A549 (cell line): ENCODE measurements at regions not wholly inside any gene's neighbourhood (a gene's known extent, or its start where the extent isn't known, plus 50 kb on each side); places are given as distances from the start of the nearest gene placed in this dataset.

ENCODE experiments used
- ATAC-seq, 2 experiments: fragments of 200-7000 bp in 1 of 2; fragments of >200 bp in 1 of 2; cut with Nextera tagmentation in 1 of 2; cut with Tn5 transposase in 1 of 2; 3 replicates each; pipeline versions ENCODE4 v1.8.0 to v1.9.1; 2018 to 2020; ENCODE audit warnings: mild to moderate bottlenecking in 1 of 2, moderate library complexity in 1 of 2
- CTCF ChIA-PET: fragments of 300-600 bp; sonication (Branson Sonifier 250); formaldehyde crosslinking; extraction: SDS; loops from one replicate; lab custom pipeline; 2021; ENCODE audit warnings: antibody characterized with exemption, inconsistent platforms; lab: Yijun Ruan, JAX
- POLR2A ChIA-PET: fragments of 350-600 bp; formaldehyde crosslinking; extraction: SDS; loops from one replicate; lab custom pipeline; 2021; ENCODE audit warnings: antibody characterized with exemption, inconsistent platforms; lab: Yijun Ruan, JAX
- DNase-seq, 2 experiments: peaks; one replicate each; pipeline versions ENCODE4 v3.0.0 to v3.0.0-alpha.2; 2011 to 2016; ENCODE audit warnings: low read depth in 1 of 2, low spot score in 1 of 2
- FAIRE-seq: peaks from 2 replicates; lab custom pipeline; 2011; peaks lifted over from hg19 to GRCh38; lab: Jason Lieb, UNC
- H3K27ac ChIP-seq, 2 experiments: fragments of >200 bp; sonication (Bioruptor Twin); formaldehyde crosslinking; 3 replicates each; pipeline ENCODE4 v1.5.1; 2016 to 2017
- H3K4me1 ChIP-seq: fragments of >200 bp; sonication (Bioruptor Twin); formaldehyde crosslinking; 3 replicates; pipeline ENCODE4 v1.6.1; 2016
- H3K4me2 ChIP-seq: fragments of >200 bp; sonication (Bioruptor Twin); formaldehyde crosslinking; 3 replicates; pipeline ENCODE4 v1.6.1; 2016
- H3K4me3 ChIP-seq: fragments of >200 bp; sonication (Bioruptor Twin); formaldehyde crosslinking; 3 replicates; pipeline ENCODE4 v1.5.1; 2016
- H3K9me3 ChIP-seq: fragments of >200 bp; sonication (Bioruptor Twin); formaldehyde crosslinking; 3 replicates; pipeline ENCODE4 v1.6.1; 2016
- ATOH8 ChIP-seq: fragments of 250-450 bp; sonication (Bioruptor Pico); IDR thresholded peaks from 2 replicates; pipeline ENCODE4 v1.5.0; 2020; ENCODE audit warnings: low read depth, mild to moderate bottlenecking, moderate library complexity
- CBX2 ChIP-seq: fragments of 200-600 bp; sonication (generic); IDR thresholded peaks from 2 replicates; pipeline ENCODE4 v1.6.1; 2016; ENCODE audit warnings: low read depth, mild to moderate bottlenecking, borderline replicate concordance
- CBX8 ChIP-seq: fragments of 200-600 bp; sonication (generic); IDR thresholded peaks from 2 replicates; pipeline ENCODE4 v1.6.1; 2016
- CEBPB ChIP-seq, 2 experiments: fragments of >200 bp in 1 of 2; sonication (Bioruptor Twin) in 1 of 2; formaldehyde crosslinking in 1 of 2; IDR thresholded peaks; 2 replicates each; pipeline ENCODE4 v1.6.1; 2012 to 2016
- CHD2 ChIP-seq: fragments of 150-350 bp; IDR thresholded peaks from 2 replicates; pipeline ENCODE4 v1.6.1; 2014; ENCODE audit warnings: low read length; ENCODE audit not compliant: partially characterized antibody
- EP300 ChIP-seq, 2 experiments: fragments of >200 bp; sonication (Bioruptor Twin); formaldehyde crosslinking; IDR thresholded peaks; 2 replicates in 1 of 2; 3 replicates in 1 of 2; pipeline ENCODE4 v1.6.1; 2016 to 2017
- FOSB ChIP-seq: fragments of 250-450 bp; sonication (Bioruptor Pico); IDR thresholded peaks from 2 replicates; pipeline ENCODE4 v1.5.0; 2020; ENCODE audit warnings: mild to moderate bottlenecking, moderate library complexity
- FOXS1 ChIP-seq: fragments of 250-450 bp; sonication (Bioruptor Pico); IDR thresholded peaks from 2 replicates; pipeline ENCODE4 v1.5.0; 2020; ENCODE audit warnings: mild to moderate bottlenecking, moderate library complexity
- HOXB5 ChIP-seq: fragments of 250-450 bp; sonication (Bioruptor Pico); IDR thresholded peaks from 2 replicates; pipeline ENCODE4 v1.5.0; 2020; ENCODE audit warnings: mild to moderate bottlenecking, moderate library complexity
- JUN ChIP-seq, 2 experiments: fragments of >200 bp; sonication (Bioruptor Twin); formaldehyde crosslinking; IDR thresholded peaks; 2 replicates in 1 of 2; 3 replicates in 1 of 2; pipeline ENCODE4 v1.6.1; 2016 to 2017
- KDM5A ChIP-seq: fragments of 200-600 bp; sonication (generic); IDR thresholded peaks from 2 replicates; pipeline ENCODE4 v1.6.1; 2016; ENCODE audit warnings: antibody characterized with exemption, mild to moderate bottlenecking
- MAFK ChIP-seq: fragments of 450-650 bp; IDR thresholded peaks from 2 replicates; pipeline ENCODE4 v1.6.1; 2014; ENCODE audit not compliant: partially characterized antibody
- MYC ChIP-seq: IDR thresholded peaks from 2 replicates; pipeline ENCODE4 v1.6.1; 2012; ENCODE audit warnings: mild to moderate bottlenecking, inconsistent platforms, low read length, improper control_type of control experiment, borderline replicate concordance
- PHF8 ChIP-seq: fragments of 200-600 bp; sonication (generic); IDR thresholded peaks from 2 replicates; pipeline ENCODE4 v1.6.1; 2016; ENCODE audit warnings: low read depth, mild to moderate bottlenecking, antibody characterized with exemption, moderate library complexity, borderline replicate concordance
- POLR2AphosphoS2 ChIP-seq: conservative IDR thresholded peaks from 2 replicates; pipeline ENCODE4 v1.6.1; 2012; ENCODE audit warnings: low read length, improper control_type of control experiment, inconsistent platforms
- RAD21 ChIP-seq, 2 experiments: fragments of >200 bp in 1 of 2; sonication (Bioruptor Twin) in 1 of 2; formaldehyde crosslinking in 1 of 2; IDR thresholded peaks in 1 of 2; conservative IDR thresholded peaks in 1 of 2; 2 replicates in 1 of 2; 3 replicates in 1 of 2; pipeline ENCODE4 v1.6.1; 2012 to 2018; ENCODE audit warnings: inconsistent platforms in 1 of 2
- RCOR1 ChIP-seq: fragments of 150-350 bp; IDR thresholded peaks from 2 replicates; pipeline ENCODE4 v1.6.1; 2014; ENCODE audit warnings: antibody characterized with exemption, low read length, low read depth
- RNF2 ChIP-seq: fragments of 200-600 bp; sonication (generic); IDR thresholded peaks from 2 replicates; pipeline ENCODE4 v1.6.1; 2016; ENCODE audit warnings: low read depth, mild to moderate bottlenecking, antibody characterized with exemption, moderate library complexity, borderline replicate concordance
- SREBF2 ChIP-seq: fragments of 450-650 bp; IDR thresholded peaks from 2 replicates; pipeline ENCODE4 v1.6.1; 2014; ENCODE audit warnings: mild to moderate bottlenecking, moderate library complexity
- TFCP2L1 ChIP-seq: fragments of 250-450 bp; sonication (Bioruptor Pico); IDR thresholded peaks from 2 replicates; pipeline ENCODE4 v1.5.0; 2021; ENCODE audit warnings: mild to moderate bottlenecking
- ZC3H11A ChIP-seq: fragments of 450-650 bp; IDR thresholded peaks from 2 replicates; pipeline ENCODE4 v1.6.1; 2014; ENCODE audit warnings: antibody characterized with exemption, mild to moderate bottlenecking
- ZFP36 ChIP-seq: fragments of 450-650 bp; IDR thresholded peaks from 2 replicates; pipeline ENCODE4 v1.6.1; 2014; ENCODE audit warnings: borderline replicate concordance; ENCODE audit not compliant: partially characterized antibody
- ZNF302 ChIP-seq: fragments of 250-450 bp; sonication (Bioruptor Pico); IDR thresholded peaks from 2 replicates; pipeline ENCODE4 v1.9.0; 2021; ENCODE audit warnings: inconsistent platforms, mild to moderate bottlenecking, moderate library complexity
- ZSCAN20 ChIP-seq: fragments of 250-450 bp; sonication (Bioruptor Pico); IDR thresholded peaks from 2 replicates; pipeline ENCODE4 v1.8.0; 2022; ENCODE audit warnings: mild to moderate bottlenecking, moderate library complexity
- WGBS: methylation state at CpG from one replicate; pipeline ENCODE4 v1.1.6; 2017; ENCODE audit errors: missing lambda C conversion rate; 5-methylcytosine and 5-hydroxymethylcytosine counted together
- TF ChIP-seq, protein P1 (sequence below): IDR thresholded peaks from 2 replicates; pipeline ENCODE4 v1.6.1; 2012
- TF ChIP-seq, protein P2 (sequence below): fragments of 450-650 bp; IDR thresholded peaks from 2 replicates; pipeline ENCODE4 v1.6.1; 2014; ENCODE audit warnings: antibody characterized with exemption
- TF ChIP-seq, protein P3 (sequence below): fragments of >200 bp; sonication (Bioruptor Twin); formaldehyde crosslinking; IDR thresholded peaks from 2 replicates; pipeline ENCODE4 v1.6.1; 2016
- TF ChIP-seq, protein P4 (sequence below): fragments of >200 bp; sonication (Bioruptor Twin); formaldehyde crosslinking; IDR thresholded peaks from 3 replicates; pipeline ENCODE4 v1.6.1; 2016
- TF ChIP-seq, protein P5 (sequence below): IDR thresholded peaks from 2 replicates; pipeline ENCODE4 v1.6.1; 2012; ENCODE audit warnings: low read depth, borderline replicate concordance

GRCh38 chr18:41871229-41872000 lies 83.6 kb upstream of the PIK3C3 start:
- Histone ChIP-seq H3K4me1 (no peaks in the 10 kb centered on the region), H3K27ac (no peak overlapping the region), H3K9me3 (no peaks in the 10 kb centered on the region), H3K4me3 (no peak overlapping the region), H3K4me2 (no peak overlapping the region)
- no peak for FAIRE-seq
- no peak for DNase-seq
- ATAC-seq, result no peak
- CTCF ChIA-PET, result interaction anchor here (0.8 to 1.3 kb wide), 3 partner anchors 12 to 102 kb away, joined by 3 read pairs; no protein-coding TSS in a partner anchor
- TF ChIP-seq, protein P1, sequence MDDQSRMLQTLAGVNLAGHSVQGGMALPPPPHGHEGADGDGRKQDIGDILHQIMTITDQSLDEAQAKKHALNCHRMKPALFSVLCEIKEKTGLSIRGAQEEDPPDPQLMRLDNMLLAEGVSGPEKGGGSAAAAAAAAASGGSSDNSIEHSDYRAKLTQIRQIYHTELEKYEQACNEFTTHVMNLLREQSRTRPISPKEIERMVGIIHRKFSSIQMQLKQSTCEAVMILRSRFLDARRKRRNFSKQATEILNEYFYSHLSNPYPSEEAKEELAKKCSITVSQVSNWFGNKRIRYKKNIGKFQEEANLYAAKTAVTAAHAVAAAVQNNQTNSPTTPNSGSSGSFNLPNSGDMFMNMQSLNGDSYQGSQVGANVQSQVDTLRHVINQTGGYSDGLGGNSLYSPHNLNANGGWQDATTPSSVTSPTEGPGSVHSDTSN, result no peak
- TF ChIP-seq ZNF302 (CRISPR knock-in tag) (no peak), CBX8 (no peak), SREBF2 (no peak), RAD21 (conservative IDR thresholded peaks at IDR 0.05 in 1 of 2, IDR thresholded peaks at IDR 0.05 in 1 of 2) (no peak), FOSB (no peak), ATOH8 (no peak), KDM5A (no peak), ZC3H11A (no peak), RCOR1 (no peak), FOXS1 (CRISPR knock-in tag) (no peak), ZSCAN20 (CRISPR knock-in tag) (no peak), POLR2AphosphoS2 (no peak), HOXB5 (no peak), CHD2 (no peak), RNF2 (no peak), ZFP36 (no peak), JUN (IDR thresholded peaks at IDR 0.05) (no peak)
- TF ChIP-seq, protein P2, sequence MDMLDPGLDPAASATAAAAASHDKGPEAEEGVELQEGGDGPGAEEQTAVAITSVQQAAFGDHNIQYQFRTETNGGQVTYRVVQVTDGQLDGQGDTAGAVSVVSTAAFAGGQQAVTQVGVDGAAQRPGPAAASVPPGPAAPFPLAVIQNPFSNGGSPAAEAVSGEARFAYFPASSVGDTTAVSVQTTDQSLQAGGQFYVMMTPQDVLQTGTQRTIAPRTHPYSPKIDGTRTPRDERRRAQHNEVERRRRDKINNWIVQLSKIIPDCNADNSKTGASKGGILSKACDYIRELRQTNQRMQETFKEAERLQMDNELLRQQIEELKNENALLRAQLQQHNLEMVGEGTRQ, result no peak
- TF ChIP-seq, protein P3, sequence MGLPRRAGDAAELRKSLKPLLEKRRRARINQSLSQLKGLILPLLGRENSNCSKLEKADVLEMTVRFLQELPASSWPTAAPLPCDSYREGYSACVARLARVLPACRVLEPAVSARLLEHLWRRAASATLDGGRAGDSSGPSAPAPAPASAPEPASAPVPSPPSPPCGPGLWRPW, result no peak
- 33% methylated on average over 7 of the region's 7 CpGs for WGBS
- POLR2A ChIA-PET, result no interaction called here

DNA sequence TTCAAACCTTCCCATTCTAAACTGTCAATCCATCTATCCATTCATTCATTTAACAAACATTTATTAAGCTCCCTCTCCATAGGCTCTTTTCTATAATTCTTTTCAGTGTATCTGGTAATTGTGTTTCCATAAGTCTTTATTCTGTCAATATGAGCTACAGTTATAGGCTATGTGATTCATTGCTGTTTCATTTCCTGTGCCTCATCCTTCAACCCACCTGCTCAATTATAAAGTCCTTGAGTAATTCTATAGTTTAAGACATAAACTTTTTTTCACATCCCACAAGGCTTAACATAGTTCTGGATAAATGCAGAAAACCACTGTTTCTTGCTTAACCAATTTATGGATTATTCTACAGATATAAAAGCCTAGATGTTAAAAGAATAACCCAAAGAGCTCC lies 84.2 kb upstream of the PIK3C3 start:
- H3K9me3 ChIP-seq, result no peaks in the 10 kb centered on the region
- H3K27ac ChIP-seq, result no peak overlapping the region
- ChIA-PET POLR2A (no interaction called here), CTCF (interaction anchor here (0.8 to 0.9 kb wide), 2 partner anchors 12 to 101 kb away, joined by 3 read pairs; no protein-coding TSS in a partner anchor)
- no peak overlapping the region for H3K4me2 ChIP-seq
- H3K4me3 ChIP-seq, result no peak overlapping the region
- TF ChIP-seq CEBPB (IDR thresholded peaks at IDR 0.05), result no peak
- no peak for TF ChIP-seq PHF8
- no peak for TF ChIP-seq MYC
- TF ChIP-seq CBX8, result no peak
- no peak for TF ChIP-seq JUN (IDR thresholded peaks at IDR 0.05)
- TF ChIP-seq POLR2AphosphoS2, result no peak
- TF ChIP-seq TFCP2L1 (CRISPR knock-in tag), result no peak
- TF ChIP-seq CBX2, result no peak
- TF ChIP-seq, protein P4, sequence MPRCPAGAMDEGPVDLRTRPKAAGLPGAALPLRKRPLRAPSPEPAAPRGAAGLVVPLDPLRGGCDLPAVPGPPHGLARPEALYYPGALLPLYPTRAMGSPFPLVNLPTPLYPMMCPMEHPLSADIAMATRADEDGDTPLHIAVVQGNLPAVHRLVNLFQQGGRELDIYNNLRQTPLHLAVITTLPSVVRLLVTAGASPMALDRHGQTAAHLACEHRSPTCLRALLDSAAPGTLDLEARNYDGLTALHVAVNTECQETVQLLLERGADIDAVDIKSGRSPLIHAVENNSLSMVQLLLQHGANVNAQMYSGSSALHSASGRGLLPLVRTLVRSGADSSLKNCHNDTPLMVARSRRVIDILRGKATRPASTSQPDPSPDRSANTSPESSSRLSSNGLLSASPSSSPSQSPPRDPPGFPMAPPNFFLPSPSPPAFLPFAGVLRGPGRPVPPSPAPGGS, result no peak
- no peak for TF ChIP-seq EP300 (IDR thresholded peaks at IDR 0.05)
- TF ChIP-seq, protein P5, sequence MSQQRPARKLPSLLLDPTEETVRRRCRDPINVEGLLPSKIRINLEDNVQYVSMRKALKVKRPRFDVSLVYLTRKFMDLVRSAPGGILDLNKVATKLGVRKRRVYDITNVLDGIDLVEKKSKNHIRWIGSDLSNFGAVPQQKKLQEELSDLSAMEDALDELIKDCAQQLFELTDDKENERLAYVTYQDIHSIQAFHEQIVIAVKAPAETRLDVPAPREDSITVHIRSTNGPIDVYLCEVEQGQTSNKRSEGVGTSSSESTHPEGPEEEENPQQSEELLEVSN, result no peak
- no peak for TF ChIP-seq MAFK
- ATAC-seq, result no peak
- no peak for FAIRE-seq
- H3K4me1 ChIP-seq, result no peaks in the 10 kb centered on the region
- DNase-seq, result no peak
